HepG2 (cell line): ENCODE measurements at regions not wholly inside any gene's neighbourhood (a gene's known extent, or its start where the extent isn't known, plus 50 kb on each side); places are given as distances from the start of the nearest gene placed in this dataset.

ENCODE experiments used
- ELF1 ChIP-seq: sonication (generic); formaldehyde crosslinking; IDR thresholded peaks from 2 replicates; pipeline ENCODE4 v1.4.0; 2020; ENCODE audit warnings: missing genetic modification reagents
- RXRA ChIP-seq: sonication (generic); formaldehyde crosslinking; IDR thresholded peaks from 2 replicates; pipeline ENCODE4 v1.5.1; 2020; ENCODE audit warnings: missing genetic modification reagents
- ZNF12 ChIP-seq: sonication (generic); formaldehyde crosslinking; IDR thresholded peaks from 2 replicates; pipeline ENCODE4 v1.5.0; 2020; ENCODE audit warnings: missing genetic modification reagents
- TF ChIP-seq, protein P1 (sequence below): sonication (generic); formaldehyde crosslinking; IDR thresholded peaks from 2 replicates; pipeline ENCODE4 v1.4.0; 2020; ENCODE audit warnings: missing genetic modification reagents
- TF ChIP-seq, protein P2 (sequence below): sonication (generic); formaldehyde crosslinking; IDR thresholded peaks from 2 replicates; pipeline ENCODE4 v1.4.0; 2020; ENCODE audit warnings: missing genetic modification reagents
- TF ChIP-seq, protein P3 (sequence below), 2 experiments: IDR thresholded peaks; 2 replicates each; pipeline ENCODE4 v1.6.1; 2011 to 2012; ENCODE audit warnings: low read length in 2 of 2, borderline replicate concordance in 1 of 2, low read depth in 1 of 2, mild to moderate bottlenecking in 1 of 2, moderate library complexity in 1 of 2
- TF ChIP-seq, protein P4 (sequence below): sonication (generic); formaldehyde crosslinking; IDR thresholded peaks from 2 replicates; pipeline ENCODE4 v1.4.0; 2020; ENCODE audit warnings: missing genetic modification reagents

DNA sequence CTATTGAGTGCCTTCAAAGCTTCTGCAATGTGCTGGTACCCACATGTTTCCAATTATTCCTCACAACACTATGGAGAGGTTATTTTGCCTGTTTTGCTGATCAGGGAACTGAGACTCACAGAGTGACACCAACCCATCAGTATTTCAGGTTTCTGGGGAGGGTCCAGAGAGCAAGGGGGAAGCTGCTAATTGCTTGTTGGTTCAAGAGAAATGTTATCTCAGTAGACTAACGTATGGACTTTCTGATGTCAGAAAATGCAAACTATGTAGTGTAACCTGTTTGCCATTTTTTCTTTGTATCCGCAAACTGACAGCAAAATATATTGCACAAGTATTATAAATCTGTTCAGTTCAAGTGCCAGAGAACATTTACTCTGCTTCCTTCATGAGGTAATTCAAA, 108.3 kb upstream of the MSX2 start:
- TF ChIP-seq RXRA (CRISPR knock-in tag), result no peak
- TF ChIP-seq ELF1 (CRISPR knock-in tag), result no peak
- TF ChIP-seq ZNF12 (CRISPR knock-in tag), result no peak
- TF ChIP-seq, protein P1, sequence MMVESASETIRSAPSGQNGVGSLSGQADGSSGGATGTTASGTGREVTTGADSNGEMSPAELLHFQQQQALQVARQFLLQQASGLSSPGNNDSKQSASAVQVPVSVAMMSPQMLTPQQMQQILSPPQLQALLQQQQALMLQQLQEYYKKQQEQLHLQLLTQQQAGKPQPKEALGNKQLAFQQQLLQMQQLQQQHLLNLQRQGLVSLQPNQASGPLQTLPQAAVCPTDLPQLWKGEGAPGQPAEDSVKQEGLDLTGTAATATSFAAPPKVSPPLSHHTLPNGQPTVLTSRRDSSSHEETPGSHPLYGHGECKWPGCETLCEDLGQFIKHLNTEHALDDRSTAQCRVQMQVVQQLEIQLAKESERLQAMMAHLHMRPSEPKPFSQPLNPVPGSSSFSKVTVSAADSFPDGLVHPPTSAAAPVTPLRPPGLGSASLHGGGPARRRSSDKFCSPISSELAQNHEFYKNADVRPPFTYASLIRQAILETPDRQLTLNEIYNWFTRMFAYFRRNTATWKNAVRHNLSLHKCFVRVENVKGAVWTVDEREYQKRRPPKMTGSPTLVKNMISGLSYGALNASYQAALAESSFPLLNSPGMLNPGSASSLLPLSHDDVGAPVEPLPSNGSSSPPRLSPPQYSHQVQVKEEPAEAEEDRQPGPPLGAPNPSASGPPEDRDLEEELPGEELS (CRISPR knock-in tag), result no peak
- TF ChIP-seq, protein P2, sequence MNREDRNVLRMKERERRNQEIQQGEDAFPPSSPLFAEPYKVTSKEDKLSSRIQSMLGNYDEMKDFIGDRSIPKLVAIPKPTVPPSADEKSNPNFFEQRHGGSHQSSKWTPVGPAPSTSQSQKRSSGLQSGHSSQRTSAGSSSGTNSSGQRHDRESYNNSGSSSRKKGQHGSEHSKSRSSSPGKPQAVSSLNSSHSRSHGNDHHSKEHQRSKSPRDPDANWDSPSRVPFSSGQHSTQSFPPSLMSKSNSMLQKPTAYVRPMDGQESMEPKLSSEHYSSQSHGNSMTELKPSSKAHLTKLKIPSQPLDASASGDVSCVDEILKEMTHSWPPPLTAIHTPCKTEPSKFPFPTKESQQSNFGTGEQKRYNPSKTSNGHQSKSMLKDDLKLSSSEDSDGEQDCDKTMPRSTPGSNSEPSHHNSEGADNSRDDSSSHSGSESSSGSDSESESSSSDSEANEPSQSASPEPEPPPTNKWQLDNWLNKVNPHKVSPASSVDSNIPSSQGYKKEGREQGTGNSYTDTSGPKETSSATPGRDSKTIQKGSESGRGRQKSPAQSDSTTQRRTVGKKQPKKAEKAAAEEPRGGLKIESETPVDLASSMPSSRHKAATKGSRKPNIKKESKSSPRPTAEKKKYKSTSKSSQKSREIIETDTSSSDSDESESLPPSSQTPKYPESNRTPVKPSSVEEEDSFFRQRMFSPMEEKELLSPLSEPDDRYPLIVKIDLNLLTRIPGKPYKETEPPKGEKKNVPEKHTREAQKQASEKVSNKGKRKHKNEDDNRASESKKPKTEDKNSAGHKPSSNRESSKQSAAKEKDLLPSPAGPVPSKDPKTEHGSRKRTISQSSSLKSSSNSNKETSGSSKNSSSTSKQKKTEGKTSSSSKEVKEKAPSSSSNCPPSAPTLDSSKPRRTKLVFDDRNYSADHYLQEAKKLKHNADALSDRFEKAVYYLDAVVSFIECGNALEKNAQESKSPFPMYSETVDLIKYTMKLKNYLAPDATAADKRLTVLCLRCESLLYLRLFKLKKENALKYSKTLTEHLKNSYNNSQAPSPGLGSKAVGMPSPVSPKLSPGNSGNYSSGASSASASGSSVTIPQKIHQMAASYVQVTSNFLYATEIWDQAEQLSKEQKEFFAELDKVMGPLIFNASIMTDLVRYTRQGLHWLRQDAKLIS, result no peak
- TF ChIP-seq, protein P3, sequence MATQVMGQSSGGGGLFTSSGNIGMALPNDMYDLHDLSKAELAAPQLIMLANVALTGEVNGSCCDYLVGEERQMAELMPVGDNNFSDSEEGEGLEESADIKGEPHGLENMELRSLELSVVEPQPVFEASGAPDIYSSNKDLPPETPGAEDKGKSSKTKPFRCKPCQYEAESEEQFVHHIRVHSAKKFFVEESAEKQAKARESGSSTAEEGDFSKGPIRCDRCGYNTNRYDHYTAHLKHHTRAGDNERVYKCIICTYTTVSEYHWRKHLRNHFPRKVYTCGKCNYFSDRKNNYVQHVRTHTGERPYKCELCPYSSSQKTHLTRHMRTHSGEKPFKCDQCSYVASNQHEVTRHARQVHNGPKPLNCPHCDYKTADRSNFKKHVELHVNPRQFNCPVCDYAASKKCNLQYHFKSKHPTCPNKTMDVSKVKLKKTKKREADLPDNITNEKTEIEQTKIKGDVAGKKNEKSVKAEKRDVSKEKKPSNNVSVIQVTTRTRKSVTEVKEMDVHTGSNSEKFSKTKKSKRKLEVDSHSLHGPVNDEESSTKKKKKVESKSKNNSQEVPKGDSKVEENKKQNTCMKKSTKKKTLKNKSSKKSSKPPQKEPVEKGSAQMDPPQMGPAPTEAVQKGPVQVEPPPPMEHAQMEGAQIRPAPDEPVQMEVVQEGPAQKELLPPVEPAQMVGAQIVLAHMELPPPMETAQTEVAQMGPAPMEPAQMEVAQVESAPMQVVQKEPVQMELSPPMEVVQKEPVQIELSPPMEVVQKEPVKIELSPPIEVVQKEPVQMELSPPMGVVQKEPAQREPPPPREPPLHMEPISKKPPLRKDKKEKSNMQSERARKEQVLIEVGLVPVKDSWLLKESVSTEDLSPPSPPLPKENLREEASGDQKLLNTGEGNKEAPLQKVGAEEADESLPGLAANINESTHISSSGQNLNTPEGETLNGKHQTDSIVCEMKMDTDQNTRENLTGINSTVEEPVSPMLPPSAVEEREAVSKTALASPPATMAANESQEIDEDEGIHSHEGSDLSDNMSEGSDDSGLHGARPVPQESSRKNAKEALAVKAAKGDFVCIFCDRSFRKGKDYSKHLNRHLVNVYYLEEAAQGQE (IDR thresholded peaks at IDR 0.05; ENCODE audit: borderline replicate concordance in 1 of 2, low read depth in 1 of 2, low read length in 2 of 2), result no peak
- TF ChIP-seq, protein P4, sequence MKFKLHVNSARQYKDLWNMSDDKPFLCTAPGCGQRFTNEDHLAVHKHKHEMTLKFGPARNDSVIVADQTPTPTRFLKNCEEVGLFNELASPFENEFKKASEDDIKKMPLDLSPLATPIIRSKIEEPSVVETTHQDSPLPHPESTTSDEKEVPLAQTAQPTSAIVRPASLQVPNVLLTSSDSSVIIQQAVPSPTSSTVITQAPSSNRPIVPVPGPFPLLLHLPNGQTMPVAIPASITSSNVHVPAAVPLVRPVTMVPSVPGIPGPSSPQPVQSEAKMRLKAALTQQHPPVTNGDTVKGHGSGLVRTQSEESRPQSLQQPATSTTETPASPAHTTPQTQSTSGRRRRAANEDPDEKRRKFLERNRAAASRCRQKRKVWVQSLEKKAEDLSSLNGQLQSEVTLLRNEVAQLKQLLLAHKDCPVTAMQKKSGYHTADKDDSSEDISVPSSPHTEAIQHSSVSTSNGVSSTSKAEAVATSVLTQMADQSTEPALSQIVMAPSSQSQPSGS (CRISPR knock-in tag), result no peak
